HG02642 (cell line): ENCODE measurements at regions not wholly inside any gene's neighbourhood (a gene's known extent, or its start where the extent isn't known, plus 50 kb on each side); places are given as distances from the start of the nearest gene placed in this dataset.

Experiments used
- ATAC-seq: cut with Tn5 transposase; IDR thresholded peaks from one replicate; pipeline ENCODE4 v1.9.1; 2021; ENCODE audit warnings: mild to moderate bottlenecking; ENCODE audit not compliant: unreplicated experiment, poor library complexity

GRCh38 chr4:67052814-67053675, 492.3 kb downstream of the CENPC start:
- ATAC-seq = no peak

GRCh38 chr4:67051000-67051789, 494.1 kb downstream of the CENPC start:
- no peak for ATAC-seq

DNA sequence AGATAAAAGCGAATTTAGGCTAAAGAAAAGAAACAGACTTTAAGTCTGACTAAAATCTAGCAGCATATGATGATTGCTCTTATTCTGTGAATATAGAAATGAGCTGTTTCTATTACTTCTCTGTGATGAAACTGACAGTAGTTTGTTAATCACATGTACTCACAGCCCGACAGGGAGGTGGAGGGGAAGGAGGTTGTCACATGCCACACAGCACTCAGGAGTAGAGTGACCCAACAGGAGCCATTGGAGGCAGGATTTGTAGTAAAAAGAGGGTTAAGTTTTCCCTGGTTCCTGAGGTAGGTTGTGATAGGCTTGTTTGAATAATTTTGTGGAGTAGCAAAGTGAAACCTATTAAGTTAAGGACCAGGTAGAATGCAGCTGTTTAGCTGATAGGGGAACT, 495.9 kb downstream of the CENPC start:
- no peak for ATAC-seq

- ATAC-seq = no peak
Observed at GRCh38 chr4:67048530-67048929, 496.8 kb downstream of the CENPC start.

- ATAC-seq = no peak
Observed at GRCh38 chr4:67040315-67040714, 505.0 kb downstream of the CENPC start.

DNA sequence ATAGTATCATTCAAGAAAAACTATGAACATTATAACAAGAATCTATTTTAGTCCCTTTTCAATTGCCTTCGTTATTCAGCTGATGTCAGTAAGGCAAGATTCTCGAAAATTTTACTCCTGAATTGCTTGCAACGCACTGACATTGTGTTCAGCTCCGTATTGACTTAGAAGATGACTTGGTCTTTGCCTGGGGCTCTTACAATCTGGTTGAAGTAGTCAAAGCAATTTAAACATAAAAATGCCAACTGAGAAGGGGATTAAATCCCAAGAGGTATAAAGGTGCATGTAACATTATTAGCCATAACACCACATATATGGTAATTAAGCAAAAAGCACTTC, 507.1 kb downstream of the CENPC start:
- no peak for ATAC-seq

GRCh38 chr4:67037504-67038227, 507.6 kb downstream of the CENPC start:
- ATAC-seq = no peak

GRCh38 chr4:67036791-67037190, 508.5 kb downstream of the CENPC start:
- no peak for ATAC-seq

DNA sequence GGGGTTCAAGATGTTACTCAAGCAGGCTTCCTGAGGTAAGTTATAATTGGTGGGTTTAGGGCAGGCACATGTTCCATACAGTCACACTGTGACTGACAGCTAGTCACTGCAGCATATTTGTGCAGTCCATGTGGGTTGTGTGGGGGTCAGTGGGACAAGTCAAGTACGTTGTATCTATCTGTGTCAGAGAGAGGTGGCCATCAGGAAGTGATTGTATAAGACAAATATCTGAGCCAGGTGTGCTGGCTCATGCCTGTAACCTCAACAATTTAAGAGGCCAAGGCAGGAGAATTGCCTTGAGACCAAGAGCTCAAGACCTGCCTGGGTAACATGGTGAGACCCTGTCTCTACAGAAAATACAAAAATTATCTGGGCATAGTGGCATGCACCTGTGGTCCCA, 509.3 kb downstream of the CENPC start:
- ATAC-seq = no peak

DNA sequence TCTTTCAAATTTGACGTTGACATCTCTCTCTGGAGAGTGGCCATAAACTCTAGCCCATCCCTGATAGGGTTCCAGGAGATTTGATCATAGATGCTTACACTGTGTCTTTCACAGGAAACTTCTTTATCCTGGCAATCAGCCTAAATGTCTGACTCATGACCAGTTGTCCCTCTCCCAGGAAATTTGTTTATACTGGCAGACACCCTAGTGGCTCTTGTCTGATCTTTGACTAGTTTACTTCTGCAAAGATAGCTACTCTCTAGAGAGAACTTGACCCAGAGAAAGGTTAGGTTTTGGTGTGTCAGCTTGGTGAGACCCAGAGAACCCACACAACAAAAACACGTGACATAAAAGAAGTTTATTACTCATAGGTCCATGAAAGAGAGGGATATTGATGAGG, 509.8 kb downstream of the CENPC start:
- ATAC-seq = no peak

DNA sequence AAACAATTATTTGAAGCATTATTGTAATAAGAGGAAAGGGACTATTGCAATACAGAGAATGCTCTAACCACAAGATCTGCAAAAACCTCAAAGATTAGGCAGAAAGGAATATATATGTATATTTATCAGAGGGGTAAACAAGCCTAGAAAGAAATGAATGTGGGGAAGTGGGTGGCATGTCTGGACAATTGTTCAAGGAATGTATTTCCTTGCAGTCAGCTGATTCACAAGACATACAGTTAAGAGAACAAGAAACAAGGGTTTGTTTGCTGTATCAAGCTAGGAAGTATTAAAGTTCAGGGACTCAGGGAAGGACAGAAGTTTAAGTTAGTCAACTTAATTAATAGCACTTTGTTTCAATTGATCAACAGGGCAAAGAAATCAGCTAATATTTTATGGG, 514.7 kb downstream of the CENPC start:
- ATAC-seq = no peak

DNA sequence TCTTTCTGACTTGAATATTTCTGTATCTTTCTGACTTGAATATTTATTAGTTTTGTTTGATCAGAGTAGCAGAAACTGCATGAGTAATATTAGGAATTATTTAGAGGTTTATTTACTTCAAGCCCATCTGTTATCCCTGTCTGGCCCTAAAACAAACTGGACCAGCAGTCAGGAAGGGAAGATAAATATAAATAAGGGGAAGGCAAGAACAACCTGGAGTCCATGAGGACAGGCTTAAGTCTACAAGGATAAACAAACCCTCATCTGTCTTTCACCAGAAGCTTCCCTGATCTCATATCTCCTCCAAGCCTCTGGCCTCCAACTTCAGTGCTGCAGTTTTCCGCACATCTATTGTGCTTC, 524.9 kb downstream of the CENPC start:
- no peak for ATAC-seq

- no peak for ATAC-seq
Observed at GRCh38 chr4:67019686-67020437, 525.4 kb downstream of the CENPC start.

GRCh38 chr4:67014592-67014991, 530.7 kb downstream of the CENPC start:
- no peak for ATAC-seq

DNA sequence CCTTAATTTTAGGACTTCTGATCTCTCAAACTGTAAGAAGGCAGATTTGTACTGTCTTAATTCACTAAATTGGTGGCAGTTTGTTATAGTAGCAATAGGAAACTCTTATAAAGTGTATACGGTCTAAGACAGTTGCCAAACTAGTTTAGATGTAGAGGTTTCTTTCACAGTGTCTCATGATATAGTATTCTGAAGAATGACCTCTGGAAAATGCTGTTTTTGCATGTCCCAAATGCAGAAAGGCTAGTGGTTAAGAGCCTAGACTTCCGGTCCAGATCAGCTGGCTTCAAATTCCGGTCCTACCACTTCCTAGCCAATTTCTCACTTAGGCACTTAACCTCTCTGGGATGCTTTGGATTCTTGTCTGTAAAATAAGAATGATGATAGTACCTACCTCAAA, 538.5 kb downstream of the CENPC start:
- no peak for ATAC-seq

DNA sequence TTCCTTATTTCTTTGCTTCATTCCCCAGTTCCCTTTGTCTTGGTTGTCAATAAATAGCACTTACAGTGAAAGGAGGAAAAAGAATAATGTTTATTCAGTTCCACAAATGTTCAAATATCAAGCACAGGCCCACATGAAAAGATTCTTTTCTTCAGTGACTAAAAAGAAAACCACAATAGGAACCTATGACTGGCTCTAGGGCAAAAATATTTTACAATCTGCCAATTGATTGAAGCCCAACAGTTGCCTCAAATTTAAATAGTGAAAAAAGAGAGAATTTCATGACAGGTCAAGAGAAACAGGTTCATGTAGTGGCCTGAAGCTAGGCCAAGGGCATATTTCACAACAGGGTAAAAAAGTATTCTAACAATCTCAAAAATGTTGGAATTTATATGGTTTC, 553.8 kb downstream of the CENPC start:
- no peak for ATAC-seq

- ATAC-seq = no peak
Observed at GRCh38 chr4:66974665-66975064, 570.6 kb downstream of the CENPC start.

DNA sequence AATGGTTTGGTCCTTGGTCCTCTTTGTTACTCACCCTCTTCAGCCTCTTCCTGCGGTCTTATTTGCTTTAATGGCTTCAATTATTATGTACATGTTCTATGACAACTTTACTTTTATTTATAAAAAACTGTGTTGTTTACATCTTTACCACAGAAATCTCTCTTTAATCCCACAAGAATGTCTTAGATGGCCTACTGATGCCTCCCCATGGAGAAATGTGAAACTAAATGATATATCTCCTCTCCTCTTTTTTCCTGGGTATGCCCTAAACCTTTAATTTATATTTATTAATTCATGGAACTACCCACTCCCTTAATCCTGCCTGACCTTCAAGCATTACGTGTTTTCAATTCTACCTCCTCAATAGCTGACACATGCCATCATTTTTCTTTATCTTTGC, 573.2 kb downstream of the CENPC start:
- no peak for ATAC-seq

DNA sequence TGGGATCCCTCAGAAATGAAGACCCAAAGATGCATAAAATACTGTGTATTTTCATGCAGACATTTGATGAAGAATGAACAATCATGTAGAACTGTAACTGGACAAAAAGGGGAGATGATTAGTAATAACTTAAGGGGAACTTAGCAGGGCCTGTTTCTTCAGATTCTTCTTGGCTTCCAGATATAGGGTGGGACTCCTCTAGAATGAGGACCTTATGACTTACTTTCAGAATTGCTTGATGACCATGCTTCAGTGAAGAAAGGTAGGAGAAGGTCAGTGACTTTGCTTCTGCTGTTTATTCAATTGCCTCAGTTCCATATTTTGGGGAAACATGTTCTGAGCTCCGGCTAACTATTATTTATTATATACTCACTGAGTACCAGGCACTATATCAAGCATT, 580.8 kb downstream of the CENPC start:
- ATAC-seq = no peak

GRCh38 chr4:66963084-66963483, 582.2 kb downstream of the CENPC start:
- ATAC-seq = no peak

DNA sequence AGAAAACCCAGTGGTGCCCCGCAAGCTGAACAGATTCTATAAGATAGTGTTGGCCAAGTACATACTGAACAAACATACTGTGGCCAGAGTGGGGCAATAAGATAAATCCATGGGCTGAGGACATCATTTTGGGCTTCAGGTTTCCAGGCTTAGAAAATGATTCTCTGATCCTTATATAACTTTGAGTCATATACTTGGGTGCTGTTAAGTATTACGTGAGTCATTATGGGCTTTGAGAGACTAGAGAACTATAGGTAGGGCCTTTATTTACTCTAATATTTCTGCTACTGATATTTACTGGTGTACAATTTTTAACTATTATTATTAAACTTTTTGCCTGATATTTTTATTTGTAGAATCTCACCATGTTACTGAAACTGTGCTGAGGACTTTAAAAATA, 586.1 kb downstream of the CENPC start:
- no peak for ATAC-seq
